Dermis blood vessel endothelial cell (primary cell): ENCODE measurements at regions not wholly inside any gene's neighbourhood (a gene's known extent, or its start where the extent isn't known, plus 50 kb on each side); places are given as distances from the start of the nearest gene placed in this dataset.

Source experiments
- DNase-seq: peaks from one replicate; pipeline ENCODE4 v3.0.0; 2010

DNA sequence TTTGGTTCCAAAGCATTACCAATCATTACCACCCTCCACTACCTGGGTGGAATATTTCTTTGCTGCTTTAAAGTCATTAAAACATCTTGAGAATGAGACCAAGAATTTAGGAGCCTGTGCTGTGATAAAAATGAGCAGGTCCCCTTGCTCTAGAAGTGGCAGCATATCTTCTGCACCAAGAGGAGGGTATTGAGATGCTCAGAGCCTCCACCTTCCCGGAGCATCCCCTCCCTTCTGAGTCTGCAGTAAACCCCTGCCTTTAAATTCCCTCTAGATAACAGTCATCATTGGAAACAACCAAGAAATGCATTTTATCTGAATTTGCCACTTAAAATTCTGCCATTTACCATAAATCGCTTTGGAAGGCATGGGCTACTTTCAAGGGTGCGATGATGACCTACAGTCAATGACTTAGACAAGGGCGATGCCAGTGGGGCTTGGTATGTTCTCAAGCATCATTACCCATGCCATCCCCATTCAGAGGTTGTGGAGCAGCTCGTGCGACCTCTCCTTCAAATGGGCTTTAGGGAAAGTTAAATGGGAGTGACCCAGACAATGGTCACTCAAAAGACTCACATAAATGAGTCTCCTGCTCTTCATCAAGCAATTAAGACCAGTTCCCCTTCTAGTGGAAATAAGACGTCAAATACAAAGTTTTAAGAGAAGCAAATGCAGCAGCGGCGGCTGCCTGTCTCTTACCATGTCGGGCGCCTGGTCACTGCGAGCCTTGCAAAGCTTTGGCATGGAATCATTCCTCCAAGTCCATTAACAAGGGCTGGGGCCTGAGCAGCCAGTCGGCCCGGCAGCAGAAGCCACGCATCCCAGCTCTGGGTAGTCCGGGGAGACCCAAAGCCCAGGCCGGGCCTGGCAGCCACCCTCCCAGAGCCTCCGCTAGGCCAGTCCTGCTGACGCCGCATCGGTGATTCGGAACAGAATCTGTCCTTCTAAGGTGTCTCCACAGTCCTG lies 334.5 kb downstream of the TMEM121 start:
- DNase-seq = no peak

DNA sequence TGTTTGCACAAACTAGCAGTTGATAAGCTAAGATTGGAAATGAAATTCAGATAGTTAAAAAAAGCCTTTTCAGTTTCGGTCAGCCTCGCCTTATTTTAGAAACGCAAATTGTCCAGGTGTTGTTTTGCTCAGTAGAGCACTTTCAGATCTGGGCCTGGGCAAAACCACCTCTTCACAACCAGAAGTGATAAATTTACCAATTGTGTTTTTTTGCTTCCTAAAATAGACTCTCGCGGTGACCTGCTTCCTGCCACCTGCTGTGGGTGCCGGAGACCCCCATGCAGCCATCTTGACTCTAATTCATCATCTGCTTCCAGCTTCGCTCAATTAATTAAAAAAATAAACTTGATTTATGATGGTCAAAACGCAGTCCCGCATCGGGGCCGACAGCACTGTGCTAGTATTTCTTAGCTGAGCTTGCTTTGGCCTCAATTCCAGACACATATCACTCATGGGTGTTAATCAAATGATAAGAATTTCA lies 335.6 kb downstream of the TMEM121 start:
- no peak for DNase-seq

DNA sequence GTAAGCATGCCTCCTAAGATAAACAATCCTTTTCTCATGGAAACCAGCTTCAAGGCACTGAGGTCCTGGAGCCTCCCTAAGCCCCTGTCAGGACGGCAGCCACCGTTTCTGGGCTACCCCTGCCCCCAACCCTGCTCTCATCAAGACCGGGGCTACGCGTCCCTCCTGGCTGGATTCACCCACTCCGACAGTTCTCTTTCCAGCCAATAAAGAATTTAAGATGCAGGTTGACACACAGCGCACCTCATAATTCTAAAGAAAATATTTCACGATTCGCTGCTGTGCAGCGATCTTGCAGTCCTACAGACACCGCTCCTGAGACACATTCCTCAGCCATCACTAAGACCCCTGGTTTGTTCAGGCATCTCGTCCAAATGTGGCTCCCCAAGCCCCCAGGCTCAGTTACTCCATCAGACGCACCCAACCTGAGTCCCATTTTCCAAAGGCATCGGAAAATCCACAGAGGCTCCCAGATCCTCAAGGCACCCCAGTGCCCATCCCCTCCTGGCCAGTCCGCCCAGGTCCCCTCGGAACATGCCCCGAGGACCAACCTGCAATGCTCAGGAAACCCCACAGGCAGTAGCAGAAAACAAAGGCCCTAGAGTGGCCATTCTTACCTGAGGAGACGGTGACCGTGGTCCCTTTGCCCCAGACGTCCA lies 336.3 kb downstream of the TMEM121 start:
- DNase-seq = no peak

DNA sequence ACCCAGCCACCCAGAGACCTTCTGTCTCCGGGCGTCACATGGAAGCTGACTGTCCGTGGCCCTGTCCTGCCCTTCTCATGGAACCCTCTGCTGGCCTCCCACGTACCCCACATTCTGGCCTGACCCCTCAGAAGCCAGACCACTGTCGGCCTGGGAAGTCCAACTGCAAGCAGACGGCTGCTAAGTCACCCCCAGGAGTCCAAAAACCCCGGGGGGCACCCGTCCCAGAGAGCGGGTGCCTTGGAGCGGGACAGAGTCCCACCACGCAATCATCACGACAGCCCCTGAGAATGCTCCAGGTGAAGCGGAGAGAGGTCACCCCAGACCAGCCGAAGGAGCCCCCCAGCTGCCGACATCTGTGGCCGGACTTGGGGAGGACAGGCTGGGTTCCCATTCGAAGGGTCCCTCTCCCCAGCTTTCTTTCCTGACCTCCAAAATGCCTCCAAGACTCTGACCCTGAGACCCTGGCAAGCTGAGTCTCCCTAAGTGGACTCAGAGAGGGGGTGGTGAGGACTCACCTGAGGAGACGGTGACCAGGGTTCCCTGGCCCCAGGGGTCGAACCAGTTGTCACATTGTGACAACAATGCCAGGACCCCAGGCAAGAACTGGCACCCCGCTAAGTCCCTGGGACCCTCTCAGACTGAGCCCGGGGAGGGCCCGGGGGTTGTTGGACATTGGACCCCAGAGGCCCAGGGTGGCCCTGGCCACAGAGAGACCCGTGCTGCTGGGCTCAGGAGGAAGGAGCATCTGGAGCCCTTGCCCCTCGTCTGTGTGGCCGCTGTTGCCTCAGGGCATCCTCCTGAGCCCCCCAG lies 337.1 kb downstream of the TMEM121 start:
- DNase-seq = no peak

DNA sequence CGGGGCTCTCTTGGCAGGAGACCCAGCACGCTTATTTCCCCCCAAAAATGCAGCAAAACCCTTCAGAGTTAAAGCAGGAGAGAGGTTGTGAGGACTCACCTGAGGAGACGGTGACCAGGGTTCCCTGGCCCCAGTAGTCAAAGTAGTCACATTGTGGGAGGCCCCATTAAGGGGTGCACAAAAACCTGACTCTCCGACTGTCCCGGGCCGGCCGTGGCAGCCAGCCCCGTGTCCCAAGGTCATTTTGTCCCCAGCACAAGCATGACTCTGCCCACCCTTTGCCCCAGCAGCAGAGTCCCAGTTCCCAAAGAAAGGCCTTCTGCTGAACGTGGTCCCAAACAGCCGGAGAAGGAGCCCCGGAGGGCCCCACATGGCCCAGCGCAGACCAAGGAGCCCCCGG lies 337.7 kb downstream of the TMEM121 start:
- DNase-seq = no peak

DNA sequence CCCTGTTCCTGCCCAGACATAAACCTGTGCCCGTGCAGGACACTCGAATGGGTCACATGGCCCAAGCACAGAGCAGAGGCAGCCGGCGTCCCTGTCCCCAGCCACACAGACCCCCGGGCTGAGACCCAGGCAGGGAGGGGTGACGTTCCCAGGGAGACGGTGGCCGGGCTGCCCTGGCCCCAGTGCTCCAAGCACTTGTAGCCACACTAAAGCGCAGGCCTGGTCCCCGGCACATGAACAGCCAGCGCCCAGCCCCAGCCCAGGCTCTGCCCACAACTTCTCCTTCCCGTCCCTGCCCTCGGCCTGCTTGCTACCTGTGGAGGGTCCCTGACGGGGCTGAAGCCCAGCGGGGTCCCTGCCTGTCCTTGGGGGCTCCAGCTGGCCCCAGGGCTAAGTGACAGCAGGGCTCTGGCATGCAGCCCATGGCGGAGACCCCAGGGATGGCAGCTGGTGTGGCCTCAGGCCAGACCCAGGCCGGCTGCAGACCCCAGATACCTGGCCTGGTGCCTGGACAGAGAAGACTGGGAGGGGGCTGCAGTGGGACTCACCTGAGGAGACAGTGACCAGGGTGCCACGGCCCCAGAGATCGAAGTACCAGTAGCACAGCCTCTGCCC lies 338.4 kb downstream of the TMEM121 start:
- no peak for DNase-seq

DNA sequence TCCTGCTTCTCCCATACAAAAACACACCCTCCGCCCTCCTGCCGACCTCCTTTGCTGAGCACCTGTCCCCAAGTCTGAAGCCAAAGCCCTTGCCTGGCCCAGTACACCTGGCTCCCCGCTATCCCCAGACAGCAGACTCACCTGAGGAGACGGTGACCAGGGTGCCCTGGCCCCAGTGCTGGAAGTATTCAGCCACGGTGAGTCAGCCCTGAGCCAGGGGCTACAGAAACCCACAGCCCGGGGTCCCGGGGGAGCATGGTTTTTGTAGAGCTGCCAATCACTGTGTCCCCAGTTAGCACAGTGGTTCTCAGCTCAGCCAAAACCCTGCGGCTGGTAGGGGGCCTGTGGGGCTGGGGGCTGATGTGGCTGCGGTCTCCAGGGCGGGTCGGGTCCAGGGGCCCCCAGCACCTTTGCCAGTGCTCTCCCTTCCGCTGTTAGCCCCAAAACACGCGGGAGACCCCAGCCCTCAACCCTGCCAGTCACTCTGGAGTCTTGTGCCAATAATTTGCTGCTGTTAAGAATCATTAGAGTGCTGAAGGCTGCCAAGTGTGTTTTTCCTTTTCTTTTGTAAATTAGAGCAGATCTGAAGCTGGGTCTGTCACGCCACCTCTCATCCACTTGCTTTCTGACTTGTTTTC lies 339.0 kb downstream of the TMEM121 start:
- DNase-seq = no peak

DNA sequence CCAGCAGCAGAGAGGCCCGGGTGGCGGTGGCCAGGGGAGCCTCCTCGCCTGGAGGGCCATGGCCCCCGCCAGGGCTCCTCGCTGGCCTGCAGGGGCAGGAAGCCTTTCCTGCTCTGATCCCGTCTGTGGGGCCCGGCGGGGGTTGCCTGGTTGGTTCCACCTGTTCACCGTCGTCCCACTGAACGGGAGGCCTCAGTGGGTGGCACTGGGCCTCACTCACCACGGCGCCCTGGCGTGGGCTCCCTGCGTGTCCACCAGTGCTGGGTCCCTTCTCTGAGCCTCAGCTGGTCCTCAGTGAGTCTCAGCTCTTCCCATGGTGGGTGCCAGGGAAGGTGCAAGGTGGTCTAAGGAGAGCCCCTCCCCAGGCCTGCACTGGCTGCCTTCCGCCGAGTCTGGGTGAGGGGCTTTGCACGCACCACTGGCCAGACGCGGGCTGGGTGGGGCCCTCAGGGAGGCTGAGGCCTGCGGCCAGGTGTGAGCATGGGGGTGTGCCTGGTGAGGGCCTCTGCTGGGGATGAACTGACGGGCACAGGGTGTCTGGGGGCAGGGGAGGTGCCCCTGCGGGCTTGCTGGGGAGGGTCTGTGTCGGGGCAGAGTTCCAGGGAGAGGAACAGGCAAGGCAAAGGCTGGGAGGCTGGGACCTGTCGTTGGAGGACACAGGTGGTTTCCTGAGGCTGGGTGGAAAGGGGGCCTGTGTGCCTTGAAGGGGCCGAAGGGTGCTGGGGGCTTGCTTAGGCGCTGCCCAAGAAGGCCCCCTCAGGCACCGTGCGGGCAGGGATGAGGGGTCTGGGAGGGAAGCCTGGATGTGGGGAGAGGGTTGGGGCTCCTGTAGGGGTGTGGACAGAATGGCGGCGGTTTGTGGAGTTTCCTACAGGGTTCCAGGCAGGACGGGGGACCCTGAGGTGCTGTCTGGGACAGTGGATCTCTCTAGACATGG lies 339.8 kb downstream of the TMEM121 start:
- DNase-seq = no peak

DNA sequence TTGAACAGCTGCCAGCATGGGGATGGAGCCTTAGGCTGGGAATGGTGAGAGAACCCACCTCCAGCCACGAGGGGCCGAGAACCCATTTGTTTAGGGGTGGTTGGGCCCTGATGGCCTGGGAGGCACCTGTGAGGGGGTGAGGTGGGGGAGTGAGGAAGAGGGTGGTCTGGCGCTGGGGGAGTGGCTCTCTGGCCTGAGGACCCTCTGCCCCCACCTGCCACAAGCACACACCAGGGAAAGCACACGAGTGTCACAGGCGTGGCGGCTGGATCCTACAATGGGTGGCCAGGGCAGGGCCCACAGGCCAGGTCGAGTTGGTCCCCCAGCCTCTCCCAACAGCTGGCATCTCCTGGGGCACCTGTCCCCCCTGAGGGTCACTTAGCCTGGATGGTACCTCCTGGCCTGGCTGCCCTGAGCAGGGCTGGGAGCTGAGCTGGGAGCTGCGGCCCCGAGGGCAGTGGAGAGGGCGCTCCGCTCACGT lies 340.5 kb downstream of the TMEM121 start:
- no peak for DNase-seq

DNA sequence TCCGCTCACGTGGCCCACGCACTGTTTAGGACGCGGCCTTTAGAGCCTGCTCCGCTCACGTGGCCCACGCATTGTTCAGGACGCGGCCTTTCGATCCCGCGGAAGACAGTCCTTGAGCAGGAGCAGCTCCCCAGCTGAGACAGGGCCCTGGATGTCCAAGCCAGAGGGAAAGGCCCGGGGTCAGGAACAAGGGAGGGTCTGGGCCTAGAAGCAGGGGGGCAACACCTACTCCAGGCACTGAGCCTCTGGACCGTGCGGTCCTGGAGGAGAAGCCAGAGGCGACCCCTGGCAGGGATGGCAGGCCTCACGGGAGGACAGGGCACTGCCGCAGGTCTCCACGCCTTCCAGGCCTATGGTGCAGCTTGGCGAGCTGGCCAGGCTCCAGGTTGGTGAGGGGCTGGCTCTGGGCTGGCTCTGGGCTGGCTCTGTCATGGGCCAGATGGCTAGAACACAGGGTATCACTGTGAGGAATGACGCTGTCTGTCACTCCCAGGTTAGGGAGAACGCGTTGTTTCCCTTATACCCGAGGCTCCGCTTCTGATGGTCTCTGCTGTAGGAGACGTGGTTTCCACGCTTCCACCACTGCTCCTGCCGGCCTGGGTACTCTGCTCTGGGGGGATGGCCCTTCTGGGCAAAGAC lies 341.7 kb downstream of the TMEM121 start:
- no peak for DNase-seq

DNA sequence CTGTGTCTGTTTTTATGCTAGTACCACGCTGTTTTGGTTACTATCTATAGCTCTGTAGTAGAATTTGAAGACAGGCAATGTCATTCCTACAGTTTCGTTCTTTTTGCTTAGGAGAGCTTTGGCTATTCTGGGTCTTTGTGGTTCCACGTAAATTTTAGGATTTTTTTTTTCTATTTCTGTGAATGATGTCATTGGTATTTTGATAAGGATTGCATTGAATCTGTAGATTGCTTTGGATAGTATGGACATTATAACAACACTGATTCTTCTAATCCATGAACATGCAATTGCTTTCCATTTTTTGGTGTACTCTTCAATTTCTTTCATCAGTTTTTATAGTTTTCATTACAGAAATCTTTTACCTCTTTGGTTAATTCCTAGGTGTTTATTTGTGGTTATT lies 345.2 kb downstream of the TMEM121 start:
- no peak for DNase-seq

DNA sequence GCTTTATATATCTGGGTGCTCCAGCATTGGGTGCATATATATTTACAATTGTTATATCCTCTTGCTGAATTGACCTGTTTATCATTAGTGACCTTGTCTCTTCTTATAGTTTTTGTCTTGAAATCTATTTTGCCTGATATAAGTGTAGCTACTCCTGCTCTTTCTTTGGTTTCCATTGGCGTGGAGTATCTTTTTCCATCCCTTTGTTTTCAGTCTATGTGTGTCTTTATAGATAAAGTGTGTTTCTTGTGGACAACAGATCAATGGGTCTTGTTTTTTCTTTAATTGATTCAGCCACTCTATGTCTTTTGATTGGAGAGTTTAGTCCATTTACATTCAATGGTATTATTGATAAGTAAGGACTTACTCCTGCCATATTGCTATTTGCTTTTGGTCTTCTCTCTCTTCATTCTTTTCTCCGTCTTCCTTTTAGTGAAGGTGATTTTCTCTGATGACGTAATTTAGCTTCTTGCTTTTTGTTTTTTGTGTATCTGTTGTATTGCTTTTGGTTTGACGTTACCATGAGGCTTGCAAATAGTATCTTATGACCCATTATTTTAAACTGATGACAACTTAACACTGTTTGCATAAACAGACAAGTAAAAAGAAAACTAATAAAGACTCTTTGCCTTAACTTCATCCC lies 347.6 kb downstream of the TMEM121 start:
- no peak for DNase-seq

DNA sequence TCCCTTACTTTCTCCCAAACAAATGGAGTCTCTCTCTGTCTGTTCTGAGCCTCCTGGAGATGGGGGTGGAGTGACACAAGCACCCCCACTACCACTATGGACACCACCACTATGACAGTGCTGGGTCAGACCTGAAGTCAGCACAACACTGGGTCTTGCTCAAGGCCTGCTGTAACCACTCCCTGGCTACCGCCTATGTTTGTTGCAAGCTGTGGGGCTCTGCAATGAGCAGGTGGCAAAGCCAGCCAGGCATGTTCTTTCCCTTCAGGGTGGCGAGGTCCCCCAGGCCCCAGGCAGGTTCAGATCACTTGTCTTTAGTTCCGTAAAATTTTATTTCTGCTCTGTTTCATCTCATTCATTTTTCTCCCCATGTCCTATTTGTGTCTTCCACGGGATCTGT lies 349.8 kb downstream of the TMEM121 start:
- no peak for DNase-seq

DNA sequence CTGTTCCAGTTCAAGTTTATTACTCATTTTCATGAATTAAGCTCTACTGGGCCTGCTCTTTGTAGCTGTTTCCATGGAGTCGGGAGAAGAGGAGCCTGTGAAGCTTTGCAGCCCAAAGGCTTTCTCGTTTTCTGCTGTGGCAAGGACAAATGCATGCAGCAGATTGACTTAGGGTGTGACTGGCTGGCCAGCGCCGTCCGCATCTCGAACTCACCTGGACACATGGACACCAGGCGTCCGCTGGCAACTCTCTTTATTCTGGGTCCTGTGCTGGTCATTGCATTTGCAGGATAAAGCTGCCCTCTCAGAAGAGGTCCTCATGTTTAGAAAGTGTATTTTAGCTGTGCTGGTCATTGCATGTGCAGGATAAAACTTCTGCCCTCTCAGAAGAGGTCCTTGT lies 350.4 kb downstream of the TMEM121 start:
- DNase-seq = no peak

DNA sequence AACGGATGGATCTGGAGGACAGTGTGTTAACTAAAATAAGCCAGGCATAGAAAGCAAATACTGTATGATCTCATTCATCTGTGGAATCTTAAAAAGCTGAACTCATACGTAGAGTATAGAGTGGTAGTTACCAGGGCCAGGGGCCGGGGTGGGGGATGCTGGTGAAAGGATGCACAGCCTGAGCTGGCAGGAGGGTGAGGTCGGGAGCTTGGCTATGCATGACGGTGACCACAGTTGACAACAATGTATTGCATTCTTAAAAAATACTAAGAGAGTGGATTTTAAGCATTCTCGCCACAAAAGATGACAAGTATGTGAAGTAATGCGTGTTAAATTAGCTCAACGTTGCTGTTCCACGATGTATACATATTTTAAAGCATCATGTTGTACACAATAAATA lies 351.3 kb downstream of the TMEM121 start:
- no peak for DNase-seq

DNA sequence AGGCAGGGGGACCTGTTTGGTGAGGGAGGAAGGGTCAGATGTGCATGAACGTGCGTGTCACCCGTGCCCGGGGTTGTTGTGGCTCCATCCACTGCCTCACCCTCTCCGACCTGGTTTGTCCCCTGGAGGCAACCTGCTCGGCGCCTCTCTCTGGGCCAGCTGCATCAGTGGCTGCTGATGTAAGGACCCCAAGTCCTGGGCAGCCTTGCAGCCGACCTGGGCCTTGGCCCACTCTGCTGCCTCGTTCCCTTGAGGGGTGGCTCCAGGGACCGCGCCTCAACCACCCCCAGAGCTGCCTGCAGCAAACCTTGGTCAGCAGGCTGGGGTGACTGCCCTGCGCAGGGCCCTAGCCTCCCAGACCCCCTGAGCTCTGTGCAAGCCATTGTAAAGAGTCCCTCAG lies 351.7 kb downstream of the TMEM121 start:
- no peak for DNase-seq

DNA sequence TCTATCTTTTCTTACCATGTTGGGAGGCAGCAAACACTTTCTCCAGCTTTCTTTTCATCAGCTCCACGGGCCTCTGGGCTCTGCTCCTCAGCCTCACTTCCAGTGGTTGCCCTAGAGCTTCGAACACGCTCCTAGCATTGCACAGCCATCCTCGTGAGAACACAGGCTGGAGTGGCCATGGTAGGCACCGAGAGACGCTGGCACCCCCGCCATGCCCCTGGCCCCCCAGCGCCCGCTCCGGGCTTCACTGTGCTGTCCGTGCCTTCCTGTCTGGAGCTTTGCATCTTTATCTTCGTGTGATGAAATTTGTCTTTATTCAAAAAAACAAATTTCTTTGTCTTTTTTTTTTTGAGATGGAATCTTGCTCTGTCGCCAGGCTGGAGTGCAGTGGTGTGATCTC lies 352.2 kb downstream of the TMEM121 start:
- DNase-seq = no peak

DNA sequence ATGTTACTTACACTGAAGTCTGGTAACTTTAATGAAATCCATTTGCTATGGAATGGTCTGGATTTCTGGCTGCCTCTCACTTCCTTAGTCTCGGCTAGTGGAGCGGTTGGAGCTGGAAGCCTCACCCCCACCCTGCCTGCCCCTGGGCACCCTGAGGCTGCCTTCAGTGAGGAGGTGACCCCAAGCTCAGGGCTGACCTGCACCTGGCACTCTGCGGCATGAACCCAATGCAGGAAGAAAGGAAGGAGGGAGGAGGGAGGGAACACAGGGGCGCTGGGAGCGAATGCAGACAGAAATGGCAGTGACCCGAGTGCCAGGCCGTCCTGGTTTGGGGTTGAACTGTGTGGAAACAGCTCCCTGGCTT lies 353.1 kb downstream of the TMEM121 start:
- DNase-seq = no peak

DNA sequence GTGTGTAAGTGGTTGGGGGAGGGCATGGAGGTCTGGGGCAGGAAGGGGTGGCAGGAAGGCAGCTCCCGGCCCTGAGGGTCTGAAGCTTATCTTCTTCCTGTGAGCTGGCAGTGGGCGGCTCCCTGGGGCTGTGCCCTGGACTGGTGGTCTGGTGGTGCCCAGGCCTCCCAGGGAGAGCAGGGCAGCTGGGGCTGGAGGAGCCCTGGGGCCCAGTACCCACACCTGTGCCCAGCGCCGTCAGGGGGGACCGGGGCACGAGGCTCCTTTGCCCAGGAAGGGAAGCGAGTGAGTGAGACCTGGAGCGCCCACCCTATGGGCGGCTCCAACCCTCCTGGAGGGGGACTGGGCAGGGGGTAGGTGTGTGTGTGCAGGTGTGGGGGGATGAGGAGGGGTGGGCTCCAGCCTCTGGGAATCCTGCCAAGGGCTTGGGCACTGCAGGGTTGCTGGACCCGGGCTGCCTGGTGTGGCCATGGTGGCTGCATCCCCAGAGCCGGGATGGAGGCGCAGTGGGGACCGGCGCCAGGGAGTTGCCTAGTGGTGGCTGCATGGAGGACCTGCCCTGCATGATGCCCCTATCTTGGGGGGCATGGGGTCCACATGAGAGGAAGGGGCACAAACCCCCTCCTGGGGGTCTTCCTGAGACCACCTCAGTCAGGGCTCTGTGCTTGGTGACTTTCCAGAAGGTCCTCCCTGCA lies 353.6 kb downstream of the TMEM121 start:
- DNase-seq = no peak
